CD14-positive monocyte (primary cell): ENCODE measurements at regions not wholly inside any gene's neighbourhood (a gene's known extent, or its start where the extent isn't known, plus 50 kb on each side); places are given as distances from the start of the nearest gene placed in this dataset.

Experiments used
- DNase-seq, 3 donors: peaks; one replicate each; pipeline ENCODE4 v3.0.0-alpha.2; 2011 to 2022
- H2AFZ ChIP-seq: 2 replicates; pipeline ENCODE4 v1.6.0; 2012; ENCODE audit warnings: mild to moderate bottlenecking, low read depth, low read length, inconsistent platforms; ENCODE audit not compliant: insufficient read depth, poor library complexity, severe bottlenecking
- H3K27ac ChIP-seq, 2 donors: 1 replicate in 1 of 2; 2 replicates in 1 of 2; pipeline ENCODE4 v1.5.1; 2012 to 2013; ENCODE audit warnings: low read length in 2 of 2, control low read depth in 1 of 2, inconsistent platforms in 1 of 2, low read depth in 1 of 2, mild to moderate bottlenecking in 1 of 2
- H3K27me3 ChIP-seq, 2 donors: one replicate each; pipeline versions ENCODE4 v1.6.0 to v1.6.1; 2011 to 2013; ENCODE audit warnings: low read length in 2 of 2; ENCODE audit not compliant: control insufficient read depth in 2 of 2, insufficient read depth in 2 of 2
- H3K36me3 ChIP-seq, 2 donors: replicated peaks in 1 of 2; 1 replicate in 1 of 2; 2 replicates in 1 of 2; pipeline versions ENCODE4 v1.5.1 to v1.6.1; 2012 to 2013; ENCODE audit warnings: low read length in 2 of 2, control low read depth in 1 of 2, inconsistent platforms in 1 of 2, mild to moderate bottlenecking in 1 of 2; ENCODE audit not compliant: insufficient read depth in 2 of 2, control insufficient read depth in 1 of 2
- H3K4me1 ChIP-seq, 2 donors: 1 replicate in 1 of 2; 2 replicates in 1 of 2; pipeline versions ENCODE4 v1.5.1 to v1.6.1; 2012 to 2013; ENCODE audit warnings: low read length in 2 of 2, control low read depth in 1 of 2, inconsistent platforms in 1 of 2, mild to moderate bottlenecking in 1 of 2, moderate library complexity in 1 of 2; ENCODE audit not compliant: insufficient read depth in 2 of 2, control insufficient read depth in 1 of 2
- H3K4me2 ChIP-seq: replicated peaks from 2 replicates; pipeline ENCODE3; 2012; ENCODE audit warnings: low read length, moderate library complexity, mild to moderate bottlenecking; ENCODE audit not compliant: poor library complexity, severe bottlenecking; ENCODE audit errors: extremely low read depth
- H3K4me3 ChIP-seq, 3 experiments: fragments of 200-600 bp in 1 of 3; sonication (generic) in 1 of 3; replicated peaks in 1 of 3; 1 replicate in 2 of 3; 2 replicates in 1 of 3; pipeline ENCODE4 v1.5.1; 2011 to 2013; ENCODE audit warnings: low read length in 3 of 3, mild to moderate bottlenecking in 3 of 3, control low read depth in 2 of 3, low read depth in 2 of 3, inconsistent platforms in 1 of 3, moderate library complexity in 1 of 3
- H3K79me2 ChIP-seq: 2 replicates; pipeline ENCODE4 v1.6.0; 2012; ENCODE audit warnings: mild to moderate bottlenecking, control low read depth, inconsistent platforms, low read length, moderate library complexity; ENCODE audit not compliant: insufficient read depth
- H3K9ac ChIP-seq: 2 replicates; pipeline ENCODE4 v1.6.0; 2017; ENCODE audit warnings: low read length, mild to moderate bottlenecking; ENCODE audit not compliant: insufficient read depth, poor library complexity, severe bottlenecking
- H3K9me3 ChIP-seq, 2 donors: replicated peaks in 1 of 2; 1 replicate in 1 of 2; 2 replicates in 1 of 2; pipeline versions ENCODE4 v1.5.1 to v1.6.1; 2012 to 2013; ENCODE audit warnings: low read length in 2 of 2, control low read depth in 1 of 2; ENCODE audit not compliant: control insufficient read depth in 1 of 2, insufficient read depth in 1 of 2
- H4K20me1 ChIP-seq: 2 replicates; pipeline ENCODE4 v1.6.0; 2012; ENCODE audit warnings: mild to moderate bottlenecking, low read length, control low read depth, moderate library complexity; ENCODE audit not compliant: insufficient read depth
- H3K27ac Mint-ChIP-seq, 7 donors: one replicate each; pipeline ENCODE4 v1.8.0; 2020; ENCODE audit warnings: mild to moderate bottlenecking in 7 of 7, mixed read lengths in 7 of 7, moderate library complexity in 6 of 7, inconsistent platforms in 2 of 7
- H3K27me3 Mint-ChIP-seq, 3 donors: one replicate each; pipeline ENCODE4 v1.8.0; 2021 to 2022; ENCODE audit warnings: low read depth in 3 of 3, mild to moderate bottlenecking in 3 of 3, mixed read lengths in 3 of 3, moderate library complexity in 3 of 3, inconsistent platforms in 1 of 3
- H3K36me3 Mint-ChIP-seq, 2 donors: one replicate each; pipeline ENCODE4 v1.8.0; 2020; ENCODE audit warnings: mixed read lengths in 2 of 2, inconsistent platforms in 1 of 2, mild to moderate bottlenecking in 1 of 2
- H3K4me1 Mint-ChIP-seq: one replicate; pipeline ENCODE4 v1.8.0; 2020; ENCODE audit warnings: mild to moderate bottlenecking, mixed read lengths
- H3K4me3 Mint-ChIP-seq, 2 donors: one replicate each; pipeline ENCODE4 v1.8.0; 2020; ENCODE audit warnings: mild to moderate bottlenecking in 2 of 2, mixed read lengths in 2 of 2, moderate library complexity in 1 of 2
- H3K9me3 Mint-ChIP-seq, 7 donors: one replicate each; pipeline ENCODE4 v1.8.0; 2020 to 2022; ENCODE audit warnings: mixed read lengths in 7 of 7, mild to moderate bottlenecking in 6 of 7, moderate library complexity in 6 of 7, inconsistent platforms in 2 of 7
- WGBS: methylation state at CpG from one replicate; pipeline ENCODE4 v1.1.5; 2013; ENCODE audit warnings: missing lambda C conversion rate; ENCODE audit not compliant: insufficient coverage; 5-methylcytosine and 5-hydroxymethylcytosine counted together
- intact Hi-C, 2 donors: fragments of 100-400 bp; cut with micrococcal nuclease; formaldehyde crosslinking; loops; one replicate each; pipeline versions ENCODE4 v1.15.0 to v1.15.1; 2023
- TF ChIP-seq, protein P1 (sequence below): fragments of 200-600 bp; IDR thresholded peaks from one replicate; pipeline ENCODE4 v1.8.0; 2022; ENCODE audit warnings: antibody characterized with exemption, mild to moderate bottlenecking

DNA sequence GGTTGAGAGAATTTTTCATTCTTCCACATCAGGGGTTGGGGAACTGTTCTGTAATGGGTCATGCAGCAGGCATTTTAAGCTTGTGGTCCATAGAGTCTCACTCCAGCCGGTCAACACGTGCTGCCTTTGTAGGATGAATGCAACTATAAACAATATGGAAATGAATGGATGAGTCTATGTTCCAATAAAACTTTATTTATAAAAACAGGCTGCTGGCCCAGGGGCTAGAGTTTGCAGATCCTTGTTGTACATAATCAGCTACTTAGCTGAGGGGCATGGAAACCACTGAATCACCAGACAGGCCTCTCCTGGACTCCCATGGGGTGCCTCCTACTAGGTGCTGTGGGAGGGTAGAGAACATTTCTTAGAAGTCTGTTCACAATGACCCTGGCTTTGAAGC lies 243.4 kb downstream of the BMP7 start:
- H3K4me1 Mint-ChIP-seq: no peaks in the 10 kb centered on the region
- peaks cover 22 to 29% (median 24%) of the 10 kb centered on the region in 3 donors for H3K27me3 Mint-ChIP-seq
- no CpG with 5 or more reads among the region's 2 CpGs for WGBS
- H3K9me3 Mint-ChIP-seq: peaks cover 0 to 3% (median 0%) of the 10 kb centered on the region in 7 donors
- H3K4me1 ChIP-seq: no peaks in the 10 kb centered on the region
- H3K27ac ChIP-seq: no peak overlapping the region
- H3K4me3 ChIP-seq: no peak overlapping the region
- no peaks in the 10 kb centered on the region for H4K20me1 ChIP-seq
- intact Hi-C loops: no loop called here
- no peak overlapping the region for H2AFZ ChIP-seq
- H3K79me2 ChIP-seq: no peaks in the 10 kb centered on the region
- no peak overlapping the region for H3K9ac ChIP-seq
- TF ChIP-seq, protein P1, sequence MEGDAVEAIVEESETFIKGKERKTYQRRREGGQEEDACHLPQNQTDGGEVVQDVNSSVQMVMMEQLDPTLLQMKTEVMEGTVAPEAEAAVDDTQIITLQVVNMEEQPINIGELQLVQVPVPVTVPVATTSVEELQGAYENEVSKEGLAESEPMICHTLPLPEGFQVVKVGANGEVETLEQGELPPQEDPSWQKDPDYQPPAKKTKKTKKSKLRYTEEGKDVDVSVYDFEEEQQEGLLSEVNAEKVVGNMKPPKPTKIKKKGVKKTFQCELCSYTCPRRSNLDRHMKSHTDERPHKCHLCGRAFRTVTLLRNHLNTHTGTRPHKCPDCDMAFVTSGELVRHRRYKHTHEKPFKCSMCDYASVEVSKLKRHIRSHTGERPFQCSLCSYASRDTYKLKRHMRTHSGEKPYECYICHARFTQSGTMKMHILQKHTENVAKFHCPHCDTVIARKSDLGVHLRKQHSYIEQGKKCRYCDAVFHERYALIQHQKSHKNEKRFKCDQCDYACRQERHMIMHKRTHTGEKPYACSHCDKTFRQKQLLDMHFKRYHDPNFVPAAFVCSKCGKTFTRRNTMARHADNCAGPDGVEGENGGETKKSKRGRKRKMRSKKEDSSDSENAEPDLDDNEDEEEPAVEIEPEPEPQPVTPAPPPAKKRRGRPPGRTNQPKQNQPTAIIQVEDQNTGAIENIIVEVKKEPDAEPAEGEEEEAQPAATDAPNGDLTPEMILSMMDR: no peak
- H3K36me3 Mint-ChIP-seq: no peaks in the 10 kb centered on the region
- H3K4me3 Mint-ChIP-seq: no peak overlapping the region
- no peaks in the 10 kb centered on the region for H3K27me3 ChIP-seq
- H3K27ac Mint-ChIP-seq: no peak overlapping the region
- no peaks in the 10 kb centered on the region for H3K9me3 ChIP-seq
- no peak for DNase-seq
- no peaks in the 10 kb centered on the region for H3K36me3 ChIP-seq
- H3K4me2 ChIP-seq: no peak overlapping the region

DNA sequence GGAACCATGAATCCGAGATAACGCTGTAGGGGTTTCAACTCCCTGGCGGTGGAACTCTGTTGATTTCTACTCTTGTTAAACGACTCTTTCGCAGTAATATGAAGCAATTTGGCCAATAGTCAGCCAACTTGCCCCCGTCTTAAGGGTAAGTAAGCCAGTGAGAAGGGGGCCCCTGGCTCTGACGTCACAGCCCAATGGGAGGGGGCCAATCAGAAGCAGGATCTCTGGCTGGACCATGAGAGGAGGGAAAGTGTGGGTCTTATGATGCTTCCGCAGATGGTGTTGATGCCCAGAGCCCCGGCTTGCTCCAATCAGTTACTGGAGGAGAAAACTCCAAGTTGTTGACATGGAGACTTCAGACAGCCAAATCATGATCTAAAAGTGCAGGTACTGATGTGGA lies 242.4 kb downstream of the BMP7 start:
- Mint-ChIP-seq H3K4me1 (no peaks in the 10 kb centered on the region), H3K4me3 (no peak overlapping the region), H3K9me3 (peaks cover 0 to 3% (median 0%) of the 10 kb centered on the region in 7 donors), H3K36me3 (no peaks in the 10 kb centered on the region), H3K27ac (no peak overlapping the region), H3K27me3 (peaks cover 16 to 24% (median 20%) of the 10 kb centered on the region in 3 donors)
- H3K4me1 ChIP-seq: no peaks in the 10 kb centered on the region
- H3K79me2 ChIP-seq: no peaks in the 10 kb centered on the region
- H2AFZ ChIP-seq: no peak overlapping the region
- H3K4me3 ChIP-seq: no peak overlapping the region
- no peaks in the 10 kb centered on the region for H3K27me3 ChIP-seq
- H4K20me1 ChIP-seq: no peaks in the 10 kb centered on the region
- no peaks in the 10 kb centered on the region for H3K9me3 ChIP-seq
- DNase-seq: no peak
- 97% methylated on average over 8 of the region's 9 CpGs for WGBS
- no peaks in the 10 kb centered on the region for H3K36me3 ChIP-seq
- no peak overlapping the region for H3K9ac ChIP-seq
- intact Hi-C loops: no loop called here
- no peak overlapping the region for H3K4me2 ChIP-seq
- TF ChIP-seq, protein P1: no peak
- no peak overlapping the region for H3K27ac ChIP-seq
